GM23338 (cell line): ENCODE measurements at regions not wholly inside any gene's neighbourhood (a gene's known extent, or its start where the extent isn't known, plus 50 kb on each side); places are given as distances from the start of the nearest gene placed in this dataset.

Experiments
- ATAC-seq: fragments of 200-7000 bp; cut with Tn5 transposase; 3 replicates; pipeline ENCODE4 v1.9.1; 2020
- DNase-seq: peaks from one replicate; pipeline ENCODE4 v3.0.0-alpha.2; 2015; ENCODE audit warnings: low spot score
- H2AFZ ChIP-seq: fragments of 200-600 bp; sonication (generic); 2 replicates; pipeline ENCODE4 v1.8.0; 2016; ENCODE audit warnings: antibody characterized with exemption, mild to moderate bottlenecking, moderate library complexity
- H3F3A ChIP-seq: fragments of 200-600 bp; sonication (generic); replicated peaks from 2 replicates; pipeline ENCODE4 v1.8.0; 2017; ENCODE audit warnings: antibody characterized with exemption, mixed run types, low read depth
- H3K27ac ChIP-seq: fragments of 200-600 bp; sonication (generic); 2 replicates; pipeline ENCODE4 v1.6.1; 2016; ENCODE audit warnings: low read depth
- H3K27me3 ChIP-seq: fragments of 200-600 bp; sonication (generic); 2 replicates; pipeline ENCODE4 v1.8.0; 2016; ENCODE audit warnings: mild to moderate bottlenecking, mixed run types, moderate library complexity; ENCODE audit not compliant: insufficient read depth
- H3K36me3 ChIP-seq: fragments of 200-600 bp; sonication (generic); 2 replicates; pipeline ENCODE4 v1.8.0; 2016; ENCODE audit warnings: mild to moderate bottlenecking; ENCODE audit not compliant: insufficient read depth
- H3K4me1 ChIP-seq: fragments of 200-600 bp; sonication (generic); 2 replicates; pipeline ENCODE4 v1.8.0; 2016; ENCODE audit warnings: mild to moderate bottlenecking, moderate library complexity; ENCODE audit not compliant: insufficient read depth
- H3K4me2 ChIP-seq: fragments of 200-600 bp; sonication (generic); 2 replicates; pipeline ENCODE4 v1.7.1; 2017; ENCODE audit warnings: mixed run types
- H3K4me3 ChIP-seq: fragments of 200-600 bp; sonication (generic); 2 replicates; pipeline ENCODE4 v1.6.1; 2016; ENCODE audit warnings: mixed run types
- H3K79me2 ChIP-seq: fragments of 200-600 bp; sonication (generic); replicated peaks from 2 replicates; pipeline ENCODE4 v1.8.0; 2017; ENCODE audit warnings: mild to moderate bottlenecking; ENCODE audit not compliant: insufficient read depth
- H3K9me2 ChIP-seq: fragments of 200-600 bp; sonication (generic); 2 replicates; pipeline ENCODE4 v1.8.0; 2017; ENCODE audit not compliant: insufficient read depth
- H4K20me1 ChIP-seq: fragments of 200-600 bp; sonication (generic); replicated peaks from 2 replicates; pipeline ENCODE4 v1.8.0; 2017; ENCODE audit warnings: mild to moderate bottlenecking; ENCODE audit not compliant: insufficient read depth
- H3K27ac Mint-ChIP-seq: 2 replicates; pipeline ENCODE4 v1.8.0; 2020; ENCODE audit warnings: inconsistent platforms, mild to moderate bottlenecking, moderate library complexity, mixed read lengths
- H3K27me3 Mint-ChIP-seq: 3 replicates; pipeline ENCODE4 v1.8.0; 2022; ENCODE audit warnings: low read depth, mild to moderate bottlenecking, moderate library complexity, mixed read lengths, inconsistent platforms; ENCODE audit not compliant: insufficient read depth, poor library complexity
- H3K36me3 Mint-ChIP-seq: 3 replicates; pipeline ENCODE4 v1.8.0; 2021; ENCODE audit warnings: low read depth, mild to moderate bottlenecking, inconsistent platforms, moderate library complexity, mixed read lengths
- H3K4me1 Mint-ChIP-seq: 3 replicates; pipeline ENCODE4 v1.8.0; 2020; ENCODE audit warnings: mild to moderate bottlenecking, inconsistent platforms, mixed read lengths
- H3K4me3 Mint-ChIP-seq: 3 replicates; pipeline ENCODE4 v1.8.0; 2021; ENCODE audit warnings: moderate library complexity, mild to moderate bottlenecking, inconsistent platforms, mixed read lengths
- H3K9me3 Mint-ChIP-seq: 3 replicates; pipeline ENCODE4 v1.8.0; 2020; ENCODE audit warnings: moderate library complexity, mild to moderate bottlenecking, inconsistent platforms, mixed read lengths
- CTCF ChIP-seq, 2 experiments: fragments of 200-600 bp in 1 of 2; sonication (generic) in 1 of 2; conservative IDR thresholded peaks; 2 replicates each; pipeline versions ENCODE4 v1.5.1 to v1.6.1; 2016 to 2017; ENCODE audit warnings: antibody characterized with exemption in 2 of 2, low read depth in 2 of 2, mild to moderate bottlenecking in 2 of 2, moderate library complexity in 1 of 2
- ETS1 ChIP-seq: IDR thresholded peaks from 2 replicates; pipeline ENCODE4 v1.6.1; 2016; ENCODE audit warnings: antibody characterized with exemption
- EZH2phosphoT487 ChIP-seq: fragments of 200-600 bp; sonication (generic); IDR thresholded peaks from one replicate; pipeline ENCODE4 v1.8.1; 2018; ENCODE audit warnings: antibody characterized with exemption; ENCODE audit not compliant: unreplicated experiment
- NANOG ChIP-seq: IDR thresholded peaks from 2 replicates; pipeline ENCODE4 v1.6.1; 2016; ENCODE audit warnings: antibody characterized with exemption, borderline replicate concordance
- POLR2AphosphoS5 ChIP-seq: IDR thresholded peaks from 2 replicates; pipeline ENCODE4 v1.6.1; 2016; ENCODE audit warnings: antibody characterized with exemption, low read depth
- REST ChIP-seq: IDR thresholded peaks from one replicate; pipeline ENCODE4 v1.6.1; 2018; ENCODE audit warnings: antibody characterized with exemption; ENCODE audit not compliant: unreplicated experiment
- STAT1 ChIP-seq: IDR thresholded peaks from one replicate; pipeline ENCODE4 v1.6.1; 2016; ENCODE audit warnings: antibody characterized with exemption; ENCODE audit not compliant: unreplicated experiment
- ZNF462 ChIP-seq: fragments of 250-450 bp; sonication (Bioruptor Pico); IDR thresholded peaks from 2 replicates; pipeline ENCODE4 v1.5.0; 2020; ENCODE audit warnings: mild to moderate bottlenecking, moderate library complexity

DNA sequence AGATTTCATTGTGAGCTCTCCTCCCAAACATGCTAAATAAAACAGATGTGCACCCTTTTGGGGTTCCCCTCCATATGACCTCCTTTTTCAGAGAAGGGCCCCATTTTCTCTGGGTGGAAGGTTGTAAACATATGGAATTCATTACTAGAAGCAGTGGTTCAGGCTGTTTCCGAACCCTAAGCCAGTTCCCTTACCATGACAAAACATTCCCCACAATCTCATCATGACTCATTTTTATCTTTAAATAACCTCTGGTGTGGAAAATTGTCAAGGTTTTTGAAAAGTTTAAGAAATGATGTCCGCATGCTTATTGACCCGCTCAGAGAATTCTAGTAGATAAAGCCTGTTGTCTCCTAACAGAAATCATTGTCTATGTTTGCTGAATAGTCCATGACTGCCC is 127.3 kb upstream of the PIK3R1 start:
- Mint-ChIP-seq H3K9me3 (peaks cover 6% of the 10 kb centered on the region; the same call in 2 of the 3 replicates), H3K4me1 (no peaks in the 10 kb centered on the region), H3K27ac (no peak overlapping the region), H3K4me3 (no peak overlapping the region), H3K36me3 (no peaks in the 10 kb centered on the region), H3K27me3 (peaks cover 4% of the 10 kb centered on the region)
- no peak overlapping the region for H3K27ac ChIP-seq
- no peaks in the 10 kb centered on the region for H3K36me3 ChIP-seq
- TF ChIP-seq ETS1 (no peak), POLR2AphosphoS5 (no peak), EZH2phosphoT487 (no peak), ZNF462 (no peak)
- H2AFZ ChIP-seq, result no peak overlapping the region
- H3K4me1 ChIP-seq, result no peaks in the 10 kb centered on the region
- no peak overlapping the region for H3K4me3 ChIP-seq
- no peaks in the 10 kb centered on the region for H4K20me1 ChIP-seq
- peaks cover 8% of the 10 kb centered on the region for H3K9me2 ChIP-seq
- ATAC-seq (no peak), DNase-seq (no peak)
- no peaks in the 10 kb centered on the region for H3F3A ChIP-seq
- H3K79me2 ChIP-seq, result no peaks in the 10 kb centered on the region
- H3K4me2 ChIP-seq, result no peak overlapping the region
- H3K27me3 ChIP-seq, result no peaks in the 10 kb centered on the region

GRCh38 chr5:68087866-68088265 is 127.7 kb upstream of the PIK3R1 start:
- Histone ChIP-seq H3K4me1 (no peaks in the 10 kb centered on the region), H3K27ac (no peak overlapping the region), H3K4me2 (no peak overlapping the region), H3F3A (no peaks in the 10 kb centered on the region), H4K20me1 (no peaks in the 10 kb centered on the region), H3K36me3 (no peaks in the 10 kb centered on the region), H3K9me2 (peaks cover 10% of the 10 kb centered on the region), H2AFZ (no peak overlapping the region), H3K4me3 (no peak overlapping the region), H3K27me3 (no peaks in the 10 kb centered on the region), H3K79me2 (no peaks in the 10 kb centered on the region)
- no peak overlapping the region for H3K4me3 Mint-ChIP-seq
- H3K36me3 Mint-ChIP-seq, result no peaks in the 10 kb centered on the region
- DNase-seq (no peak), ATAC-seq (no peak)
- H3K9me3 Mint-ChIP-seq, result peaks cover 6% of the 10 kb centered on the region; the same call in 2 of the 3 replicates
- H3K4me1 Mint-ChIP-seq, result no peaks in the 10 kb centered on the region
- peaks cover 4% of the 10 kb centered on the region for H3K27me3 Mint-ChIP-seq
- H3K27ac Mint-ChIP-seq, result no peak overlapping the region
- TF ChIP-seq CTCF (conservative IDR thresholded peaks at IDR 0.05; ENCODE audit: low read depth in 2 of 2) (no peak), STAT1 (no peak), NANOG (no peak), REST (no peak)
